NCI-H524 (cell line): ENCODE measurements at regions not wholly inside any gene's neighbourhood (a gene's known extent, or its start where the extent isn't known, plus 50 kb on each side); places are given as distances from the start of the nearest gene placed in this dataset.
A peak's percentile ranks its signal among the peaks of the same experiment; 100 is the strongest.
"Not testable (repeated sequence)": the region's sequence is repeated elsewhere in the genome, so short reads cannot be mapped to it uniquely, and the experiment has no call there.

Experiments
- DNase-seq, 2 experiments: peaks; one replicate each; lab custom pipeline; 2025; lab: John Stamatoyannopoulos, UW

DNA sequence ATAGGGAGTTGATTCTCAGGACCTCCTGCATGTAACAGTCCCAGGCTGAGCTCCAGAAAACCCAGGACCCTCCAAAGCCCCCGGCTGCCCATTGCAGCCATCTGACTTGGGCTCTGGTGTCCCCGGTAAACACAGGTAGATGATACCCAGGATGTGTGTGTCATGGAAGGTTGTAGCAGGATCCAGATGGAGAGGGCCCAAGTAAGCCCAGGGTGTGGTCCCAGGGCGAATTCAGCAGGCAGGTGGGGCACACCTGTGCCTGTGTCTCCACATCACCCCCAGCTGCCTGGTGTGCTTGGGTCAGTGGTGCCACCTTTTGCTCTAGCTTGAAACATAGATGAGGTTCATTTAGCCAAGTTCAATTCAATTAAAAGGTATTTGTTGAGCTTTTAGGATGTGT lies 524.1 kb downstream of the GLRX3 start:
- no peak for DNase-seq

DNA sequence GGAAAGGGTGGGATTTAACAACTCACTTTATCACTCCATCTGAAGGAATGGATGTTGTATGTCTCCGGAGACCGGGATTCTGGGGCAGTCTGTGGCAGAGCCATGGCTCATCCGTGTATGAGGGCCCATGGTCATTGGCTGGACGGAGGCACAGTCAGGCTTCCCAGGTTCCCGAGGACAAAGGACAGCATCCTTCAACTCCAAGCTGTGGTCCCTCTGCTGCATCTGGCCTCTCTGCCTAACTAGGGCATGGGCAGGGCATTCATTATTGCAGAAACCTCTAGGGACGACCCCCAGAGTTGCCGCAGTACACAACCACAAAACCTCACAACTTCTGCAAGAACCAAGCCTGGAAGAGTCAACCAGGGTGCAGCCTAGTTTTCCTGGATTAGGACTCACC lies 525.2 kb downstream of the GLRX3 start:
- DNase-seq, result no peak

DNA sequence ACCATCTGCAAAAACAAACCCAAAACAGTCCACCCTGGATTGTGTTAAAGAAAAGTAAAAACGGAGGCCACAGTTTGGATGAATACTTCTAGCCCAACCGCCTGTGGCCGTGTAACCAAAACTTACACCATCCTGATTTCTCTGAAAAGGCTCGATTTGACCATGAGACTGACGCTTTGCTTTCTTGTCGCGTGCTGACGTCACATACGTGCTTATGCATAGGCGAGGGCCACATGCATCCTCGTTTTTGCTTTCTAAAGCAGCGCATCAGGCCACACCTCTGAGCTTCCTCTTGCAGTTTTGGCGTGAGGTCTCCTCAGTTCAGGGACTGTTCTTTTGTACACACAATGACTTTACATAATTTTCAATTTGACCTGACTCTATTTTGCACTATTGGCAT lies 526.6 kb downstream of the GLRX3 start:
- DNase-seq, result no peak

DNA sequence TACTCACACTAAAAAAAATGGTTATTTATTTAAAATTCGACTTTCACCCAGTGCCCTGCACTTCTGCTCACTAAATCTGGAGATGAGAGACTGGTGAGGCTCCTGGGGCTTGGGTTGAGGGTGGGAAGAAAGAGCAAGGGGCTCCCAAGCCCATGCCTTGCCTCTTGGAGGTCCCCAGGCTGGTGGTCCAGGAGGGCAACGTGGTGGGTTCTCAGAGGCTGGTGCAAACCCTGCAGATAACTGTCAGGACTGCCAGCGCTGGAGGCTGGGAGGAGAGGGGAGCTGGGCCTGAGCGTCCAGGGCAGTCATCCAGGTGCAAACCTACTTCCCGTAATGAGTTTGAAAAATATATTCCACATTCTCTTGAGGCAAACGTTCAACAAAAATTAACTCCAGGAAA lies 528.3 kb downstream of the GLRX3 start:
- no peak for DNase-seq

DNA sequence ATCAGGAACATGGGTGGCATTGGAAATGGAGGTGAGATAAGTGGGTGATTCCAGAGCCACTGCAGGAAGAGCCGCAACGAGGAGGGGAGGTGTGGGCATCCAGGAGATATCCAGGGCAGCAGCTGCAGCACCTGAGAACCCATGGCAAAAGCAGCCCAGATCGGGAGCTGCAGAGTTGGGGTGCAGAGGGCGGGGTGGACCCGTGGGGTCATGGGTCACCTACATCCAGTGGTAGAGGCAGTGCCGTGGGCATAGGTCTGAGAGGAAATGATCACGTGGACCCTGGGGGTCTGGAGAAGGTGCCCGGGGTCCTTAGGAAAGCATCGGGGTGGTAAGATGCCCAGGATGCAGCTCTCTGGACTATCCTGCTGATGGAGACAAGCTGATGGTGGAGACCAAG lies 530.0 kb downstream of the GLRX3 start:
- no peak for DNase-seq

DNA sequence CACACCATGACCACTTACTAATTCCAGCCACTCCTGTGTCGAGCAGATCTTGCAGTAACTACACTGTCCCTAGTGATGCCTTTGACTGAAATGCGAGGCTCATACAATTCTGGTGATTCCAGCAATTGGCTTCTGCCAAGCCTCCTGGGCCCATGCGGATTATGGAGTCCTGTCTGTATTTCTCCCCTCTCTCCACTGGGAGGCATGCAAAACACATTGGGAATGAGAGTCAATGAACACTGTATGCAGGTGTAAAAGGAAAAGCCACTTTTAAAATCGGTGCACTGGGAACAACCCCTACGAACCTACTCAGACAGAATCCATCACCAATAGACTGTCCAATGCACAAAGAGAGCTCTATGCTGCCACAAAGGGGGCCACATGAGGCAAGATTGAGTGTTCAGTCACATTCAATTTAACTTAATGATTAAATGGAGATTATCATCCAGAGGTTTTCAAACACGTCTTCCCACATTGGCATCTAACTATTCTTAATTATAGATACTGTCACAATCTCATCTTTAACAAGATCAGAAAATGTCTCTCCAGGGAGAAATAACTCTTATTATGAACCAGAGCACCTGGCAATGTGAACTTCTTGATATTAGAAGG lies 550.6 kb downstream of the GLRX3 start:
- peak in 1 of 2 experiments; percentile 64 for DNase-seq

DNA sequence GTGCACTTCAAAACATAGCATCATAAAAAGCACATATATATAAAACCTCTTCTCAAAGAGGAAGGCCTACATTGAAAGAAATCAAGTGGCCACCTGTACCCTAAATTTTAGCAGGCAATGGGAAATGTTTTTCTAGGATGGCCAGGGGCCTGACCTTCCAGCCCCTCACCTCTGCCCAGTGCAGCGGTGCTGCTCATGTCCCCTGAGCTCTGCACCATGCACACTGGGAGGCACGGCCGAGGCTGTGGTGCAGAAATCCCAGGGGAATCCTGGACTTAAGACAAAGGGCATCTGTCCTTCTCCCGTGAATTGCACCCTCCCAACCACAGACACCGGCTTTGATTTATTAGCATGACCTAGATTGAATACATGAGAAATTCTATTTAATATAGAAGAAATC lies 551.4 kb downstream of the GLRX3 start:
- no peak for DNase-seq

DNA sequence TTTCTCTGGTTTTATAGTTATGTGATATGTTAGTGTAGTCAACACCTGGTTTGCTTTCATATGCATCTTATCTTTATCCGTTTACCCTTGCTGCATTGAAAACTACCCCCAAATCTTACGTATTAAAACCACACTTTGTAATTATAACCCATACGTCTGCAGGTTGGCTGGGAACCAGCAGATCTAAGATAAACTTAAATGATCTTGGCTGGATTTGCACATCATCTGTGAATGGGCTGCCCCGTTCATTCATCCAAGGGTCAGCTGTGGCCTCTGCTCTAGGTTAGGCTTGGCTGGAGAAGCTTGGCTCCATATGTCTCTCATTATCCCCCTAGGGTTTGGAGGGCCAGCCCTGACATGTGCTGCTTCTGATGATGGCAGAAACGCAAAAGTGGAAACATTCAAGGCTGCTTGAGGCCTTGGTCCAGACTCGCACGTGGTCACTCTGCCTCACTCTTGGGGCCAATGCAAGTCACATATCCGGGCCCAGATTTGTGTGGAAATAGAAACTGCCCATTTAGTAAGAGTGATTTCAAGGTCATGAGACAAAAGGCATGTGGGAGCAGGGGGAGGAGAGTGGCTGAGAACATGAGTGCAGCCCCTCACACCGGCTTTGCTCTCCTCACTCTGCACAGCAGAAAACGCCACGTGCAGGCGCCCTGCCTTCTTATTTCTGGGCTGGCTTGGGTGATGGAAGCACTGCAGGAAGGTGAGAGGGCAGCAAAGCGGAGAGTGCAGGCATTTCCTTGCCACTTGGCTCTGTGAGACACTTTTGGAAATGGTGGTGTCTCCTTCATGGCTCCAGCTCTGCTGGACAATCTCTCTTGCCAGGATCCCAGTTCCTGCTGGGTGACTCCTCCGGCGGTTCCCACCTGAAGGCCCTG lies 553.8 kb downstream of the GLRX3 start:
- no peak for DNase-seq

DNA sequence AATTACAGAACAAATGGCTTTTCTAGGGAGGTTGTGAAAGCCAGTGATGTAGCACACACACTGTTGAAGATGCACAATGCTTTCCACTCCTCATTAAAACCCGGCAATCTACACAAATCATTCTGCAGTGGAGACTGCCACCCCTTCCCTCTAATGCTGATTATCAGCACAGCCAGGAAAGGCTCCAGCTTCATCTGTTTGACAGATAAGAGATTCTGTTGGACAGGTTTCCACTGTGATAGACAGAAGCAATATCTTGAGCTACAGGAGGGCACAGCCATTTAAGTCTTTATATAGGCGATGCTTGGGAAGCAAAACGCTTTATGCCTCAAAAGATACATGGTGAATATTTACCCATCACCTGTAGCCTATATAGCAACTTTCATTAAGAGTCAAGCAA lies 555.6 kb downstream of the GLRX3 start:
- no peak for DNase-seq

DNA sequence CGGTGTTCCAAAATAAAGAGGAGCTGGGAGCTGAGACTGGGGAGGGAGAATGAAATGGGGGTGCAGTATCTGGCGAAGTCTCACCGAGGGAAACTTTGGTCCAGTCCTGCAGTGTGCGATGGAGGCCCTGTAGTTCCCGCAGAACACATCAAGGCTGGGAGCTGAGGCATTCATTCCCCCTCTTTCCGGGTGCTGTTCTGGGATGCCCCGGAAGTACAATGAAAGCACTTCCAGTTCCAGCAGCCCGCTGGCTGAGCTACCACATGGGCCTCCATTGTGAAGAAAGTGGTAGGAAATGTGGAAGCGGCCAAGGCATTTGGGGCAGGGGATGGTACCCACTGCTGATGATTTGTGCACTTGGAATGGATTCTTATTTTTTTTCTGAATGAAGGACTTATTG lies 560.7 kb downstream of the GLRX3 start:
- no peak for DNase-seq

DNA sequence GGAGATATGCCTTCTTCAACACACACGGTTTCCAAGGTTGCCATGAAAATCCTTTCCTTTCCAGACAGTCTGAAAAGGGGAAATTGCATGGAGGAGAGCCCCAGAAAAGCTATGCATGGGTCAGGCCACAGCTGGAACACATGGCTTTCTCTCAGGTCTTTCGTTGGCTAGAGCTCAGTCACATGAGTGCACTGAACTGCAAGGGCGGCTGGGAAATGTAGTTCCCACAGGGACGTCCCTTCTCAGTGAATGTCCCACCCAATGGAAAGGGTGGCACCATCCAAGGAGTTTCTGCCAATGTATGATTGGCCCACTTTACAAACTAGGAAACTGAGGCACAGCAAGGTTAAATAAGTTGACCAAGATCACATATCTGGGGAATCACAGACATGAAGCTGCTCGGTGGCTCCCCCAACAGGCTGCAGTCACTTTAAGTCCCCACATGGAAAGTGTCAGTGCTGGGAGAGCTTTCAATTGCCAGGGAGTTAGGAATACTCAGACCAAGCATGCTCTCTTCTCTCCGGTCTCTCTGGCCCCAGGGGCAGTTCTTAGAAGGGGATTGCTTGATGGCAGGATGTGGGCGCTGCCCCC lies 571.3 kb downstream of the GLRX3 start:
- DNase-seq, result no peak

DNA sequence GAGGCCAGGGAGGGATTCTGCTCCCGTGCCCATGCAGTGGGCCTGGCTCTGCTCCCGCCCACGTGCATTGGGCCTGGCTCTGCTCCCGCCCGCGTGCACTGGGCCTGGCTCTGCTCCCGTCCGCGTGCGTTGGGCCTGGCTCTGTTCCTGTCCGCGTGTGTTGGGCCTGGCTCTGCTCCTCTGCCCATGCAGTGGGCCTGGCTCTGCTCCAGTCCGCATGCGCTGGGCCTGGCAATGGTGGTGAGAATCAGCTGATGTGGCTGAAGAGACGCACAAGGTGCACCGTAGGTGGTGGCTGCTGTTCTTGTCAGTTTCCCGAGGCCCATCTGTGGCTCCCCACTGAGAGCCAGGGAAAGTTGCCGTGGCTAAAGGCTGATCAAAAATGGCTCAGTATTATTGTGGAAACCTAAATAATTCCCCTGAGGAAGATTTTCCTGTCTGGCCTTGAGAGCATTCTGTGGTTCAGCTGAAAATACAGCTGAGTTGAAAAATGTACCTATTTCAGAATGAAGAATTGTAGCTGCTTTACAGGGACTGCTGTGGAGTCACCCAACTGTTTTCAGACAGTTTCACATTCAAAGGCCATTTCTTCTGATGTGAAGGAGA lies 572.4 kb downstream of the GLRX3 start:
- no peak for DNase-seq

DNA sequence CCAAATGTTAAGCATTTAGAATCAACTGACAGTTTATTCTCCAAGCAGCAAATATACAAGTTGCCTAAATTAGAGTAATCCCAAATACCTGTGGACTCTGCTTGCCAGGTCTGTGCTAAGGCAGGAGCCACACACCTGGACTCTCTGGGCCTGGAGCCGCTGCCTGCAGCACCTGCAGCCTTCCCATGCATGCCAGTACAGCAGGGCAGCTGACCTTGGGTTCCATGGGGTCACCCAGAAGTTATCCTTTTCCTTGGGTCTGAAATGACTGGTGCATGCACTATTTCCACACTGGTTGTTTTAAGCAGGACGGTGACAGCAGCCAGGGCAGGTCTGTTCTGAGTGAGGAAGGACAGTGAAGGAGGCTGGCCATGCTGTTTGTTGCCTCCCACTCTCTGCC lies 573.2 kb downstream of the GLRX3 start:
- no peak for DNase-seq

DNA sequence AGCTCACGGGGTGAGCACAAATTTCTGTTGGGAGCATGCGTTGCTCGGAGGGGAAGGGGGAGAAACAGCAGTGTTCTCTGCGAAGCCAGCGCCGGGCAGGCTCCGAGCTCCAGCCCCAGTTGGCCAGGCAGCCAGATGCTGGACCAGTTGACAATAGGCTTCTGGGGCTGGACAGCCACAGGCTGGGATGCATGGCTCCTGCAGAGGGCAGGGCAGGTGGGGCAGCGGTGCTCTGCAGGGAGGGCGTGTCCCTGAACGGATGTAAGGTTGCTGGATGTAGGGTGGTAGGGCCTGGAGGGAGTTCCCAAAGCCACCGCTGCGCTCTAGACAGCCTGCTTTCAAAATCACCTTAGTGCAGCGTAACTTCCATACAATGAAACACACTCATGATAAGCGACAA lies 574.9 kb downstream of the GLRX3 start:
- no peak for DNase-seq

DNA sequence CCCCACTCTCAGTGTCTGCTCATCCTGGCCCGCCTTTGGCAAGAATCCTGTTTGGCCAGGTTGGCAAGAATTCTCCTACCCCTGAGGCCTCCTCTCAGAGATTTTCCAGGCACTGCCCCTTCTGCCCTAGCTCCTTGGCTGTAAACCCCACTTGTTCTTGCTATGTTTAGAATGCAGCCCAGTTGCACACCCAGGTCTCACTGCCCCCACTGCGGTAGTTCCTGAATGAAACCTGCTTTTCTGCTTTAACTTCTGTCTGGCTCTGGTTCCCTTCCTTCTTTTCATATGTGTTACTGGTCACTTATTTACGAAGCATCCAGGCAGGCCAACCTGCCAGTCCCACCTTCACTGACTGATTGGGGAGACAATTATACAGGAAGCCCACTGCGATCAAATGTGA lies 576.9 kb downstream of the GLRX3 start:
- DNase-seq, result no peak

DNA sequence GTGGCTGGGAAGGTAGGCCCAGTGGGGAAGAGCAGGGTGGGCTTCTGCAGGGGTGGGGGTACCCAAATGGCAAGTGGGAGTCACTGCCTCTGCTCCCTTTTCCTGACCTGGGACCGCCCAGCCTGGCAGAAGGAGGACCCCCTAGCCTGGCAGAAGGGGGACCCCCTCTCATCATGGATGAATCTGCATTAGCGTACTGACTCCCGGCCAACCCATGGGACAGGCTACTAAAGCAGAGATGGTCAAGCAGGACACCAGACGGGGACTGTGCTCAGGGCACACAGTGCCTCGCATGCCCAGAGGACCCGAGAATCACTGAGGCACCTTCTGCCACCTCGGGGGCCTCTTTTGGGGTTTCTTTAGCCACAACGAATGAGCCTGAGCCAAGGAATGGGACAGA lies 577.5 kb downstream of the GLRX3 start:
- no peak for DNase-seq

DNA sequence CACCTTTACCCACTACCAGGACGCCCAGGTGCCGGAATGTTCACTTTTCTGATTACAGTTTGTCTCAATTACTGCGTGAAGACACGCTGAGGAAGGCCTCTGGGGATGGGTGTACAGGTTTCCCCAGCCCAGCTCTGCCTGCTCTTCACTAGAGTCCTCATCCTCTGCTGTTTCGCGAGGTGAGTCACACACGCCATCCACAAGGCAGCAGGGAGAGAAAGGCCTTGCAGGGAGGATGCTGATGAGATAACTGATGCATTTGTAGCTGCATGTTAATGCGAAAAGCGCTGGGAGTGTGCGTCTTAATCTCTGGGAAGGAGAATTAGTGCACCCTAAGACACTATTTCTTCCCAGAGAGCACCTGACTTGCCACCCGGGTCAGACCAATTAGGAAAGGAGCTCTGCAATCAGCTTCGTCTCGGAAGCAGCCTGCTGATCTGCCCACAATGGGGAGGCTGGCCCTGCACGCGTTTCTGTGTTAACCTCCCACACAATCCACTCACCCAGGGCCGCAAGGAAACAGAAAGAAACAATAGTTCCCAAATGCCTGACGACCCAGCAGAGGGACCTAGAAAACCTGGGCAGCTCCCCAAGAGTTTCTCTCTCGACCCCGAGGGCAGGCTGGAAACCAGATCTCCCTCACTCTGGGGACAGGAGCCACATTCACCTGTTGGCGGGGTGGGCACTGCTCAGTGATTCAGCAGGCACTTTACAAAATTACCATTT lies 578.7 kb downstream of the GLRX3 start:
- no peak for DNase-seq

DNA sequence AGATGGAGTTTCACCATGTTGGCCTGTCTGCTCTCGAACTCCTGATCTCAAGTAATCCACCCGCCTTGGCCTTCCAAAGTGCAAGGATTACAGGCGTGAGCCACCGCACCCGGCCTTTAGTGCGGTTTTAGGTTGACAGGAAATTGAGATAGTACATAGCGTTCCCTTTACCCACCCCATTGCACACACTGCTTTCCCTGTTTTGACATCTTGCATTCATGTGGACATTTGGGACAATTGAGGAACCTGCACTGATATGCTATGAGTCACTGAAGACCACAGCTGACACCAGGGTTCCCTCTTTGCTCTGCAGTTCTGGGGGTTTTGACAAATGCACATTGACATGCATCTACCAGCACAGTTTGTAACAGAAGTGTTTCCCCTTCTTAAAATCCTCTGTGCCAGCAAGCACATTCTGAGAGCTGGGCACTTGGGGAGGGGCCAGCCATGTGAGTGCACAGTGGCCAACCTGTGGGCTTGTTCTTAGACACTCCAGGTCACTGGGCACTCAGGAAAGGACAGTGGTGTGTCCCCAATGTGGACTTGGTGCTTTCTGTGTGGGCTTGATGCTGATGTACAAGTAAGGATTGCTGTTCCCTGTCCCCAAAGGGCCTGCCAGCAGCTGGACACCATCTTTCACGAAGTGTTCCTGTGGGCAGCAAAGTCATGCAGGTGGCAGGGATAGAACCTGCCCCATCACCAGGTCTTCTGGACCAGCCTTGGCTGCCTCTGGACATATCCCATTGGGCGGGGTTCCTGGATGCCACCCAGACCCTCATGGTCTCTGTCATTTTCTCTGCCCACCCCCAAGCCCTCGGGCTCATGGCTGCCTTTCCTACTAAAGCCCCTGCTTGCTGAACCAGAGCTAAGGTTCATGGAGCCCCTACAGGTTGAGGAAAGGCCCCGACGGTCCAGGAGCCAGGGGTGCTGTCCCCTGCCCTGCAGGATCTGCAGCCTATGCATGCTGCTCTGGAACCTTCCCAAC lies 579.8 kb downstream of the GLRX3 start:
- DNase-seq, result no peak

DNA sequence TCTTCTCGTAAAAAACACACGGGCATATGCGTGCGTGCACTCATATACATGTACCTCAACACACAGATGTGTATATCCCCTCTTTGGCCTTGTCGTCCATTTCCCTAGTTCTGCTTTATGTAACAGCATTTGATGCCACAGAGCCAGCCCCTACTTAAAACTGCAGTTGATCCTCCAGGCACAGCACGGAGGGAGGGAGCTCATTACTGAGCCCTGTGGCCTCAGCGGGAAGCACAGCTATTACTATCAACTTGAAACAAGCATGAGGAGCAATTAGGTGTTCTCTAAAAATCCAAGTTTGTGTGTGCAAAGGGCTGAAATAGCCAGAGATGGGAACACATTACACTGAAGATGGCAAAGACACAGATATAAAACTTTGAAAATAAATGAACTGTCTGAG lies 580.9 kb downstream of the GLRX3 start:
- DNase-seq, result no peak

DNA sequence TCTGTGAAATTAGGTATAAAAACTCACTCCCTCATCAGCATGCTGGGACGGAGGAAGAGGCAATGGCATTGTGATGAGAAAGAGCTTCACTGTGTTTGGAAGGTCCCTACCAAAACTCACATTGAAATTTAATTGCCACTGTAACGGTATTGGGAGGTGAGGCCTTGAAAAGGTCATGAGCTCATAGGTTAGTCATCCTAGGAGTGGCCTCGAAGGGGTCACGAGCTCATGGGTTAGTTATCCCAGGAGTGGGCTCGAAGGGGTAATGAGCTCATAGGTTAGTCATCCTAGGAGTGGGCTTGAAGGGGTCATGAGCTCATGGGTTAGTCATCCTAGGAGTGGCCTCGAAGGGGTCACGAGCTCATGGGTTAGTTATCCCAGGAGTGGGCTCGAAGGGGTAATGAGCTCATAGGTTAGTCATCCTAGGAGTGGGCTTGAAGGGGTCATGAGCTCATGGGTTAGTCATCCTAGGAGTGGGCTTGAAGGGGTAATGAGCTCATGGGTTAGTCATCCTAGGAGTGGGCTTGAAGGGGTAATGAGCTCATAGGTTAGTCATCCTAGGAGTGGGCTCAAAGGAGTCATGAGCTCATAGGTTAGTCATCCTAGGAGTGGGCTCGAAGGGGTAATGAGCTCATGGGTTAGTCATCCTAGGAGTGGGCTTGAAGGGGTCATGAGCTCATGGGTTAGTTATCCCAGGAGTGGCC lies 582.7 kb downstream of the GLRX3 start:
- not testable (repeated sequence) for DNase-seq

DNA sequence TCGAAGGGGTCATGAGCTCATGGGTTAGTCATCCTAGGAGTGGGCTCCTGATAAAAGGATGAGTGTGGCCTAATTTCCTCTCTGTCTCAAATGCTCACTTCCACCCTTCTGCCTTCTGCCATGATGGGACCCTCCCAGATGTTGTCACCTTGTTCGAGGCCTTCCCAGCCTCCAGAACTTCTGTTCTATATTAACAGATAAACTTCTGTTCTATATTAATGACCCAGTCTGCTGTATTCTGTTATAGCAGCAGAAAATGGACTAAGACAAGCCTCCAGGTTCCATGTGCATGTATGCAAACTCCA lies 583.2 kb downstream of the GLRX3 start:
- no peak for DNase-seq
